SK-N-SH (cell line): ENCODE measurements at regions not wholly inside any gene's neighbourhood (a gene's known extent, or its start where the extent isn't known, plus 50 kb on each side); places are given as distances from the start of the nearest gene placed in this dataset.

Experiments
- CTCF ChIA-PET: fragments of 300-600, 350-600 bp; formaldehyde crosslinking; extraction: SDS; loops from one replicate; lab custom pipeline; 2021; lab: Yijun Ruan, JAX
- POLR2A ChIA-PET: fragments of 350-600 bp; sonication (Branson Sonifier 250); formaldehyde crosslinking; extraction: SDS; loops from one replicate; lab custom pipeline; 2020; ENCODE audit warnings: antibody characterized with exemption, inconsistent platforms; lab: Yijun Ruan, JAX
- DNase-seq: peaks from one replicate; pipeline ENCODE4 v3.0.0; 2012
- H2AFZ ChIP-seq: fragments of 200-600 bp; sonication (generic); 2 replicates; pipeline ENCODE4 v1.8.1; 2016; ENCODE audit warnings: antibody characterized with exemption, mild to moderate bottlenecking, low read depth
- H3F3A ChIP-seq: fragments of 200-600 bp; sonication (generic); replicated peaks from 2 replicates; pipeline ENCODE3; 2016; ENCODE audit warnings: antibody characterized with exemption, mild to moderate bottlenecking; ENCODE audit not compliant: insufficient read depth
- H3K27ac ChIP-seq, 2 experiments: fragments of 200-500 bp in 1 of 2; fragments of 200-600 bp in 1 of 2; sonication (Bioruptor generic) in 1 of 2; sonication (generic), shearing (Covaris generic) in 1 of 2; 2 replicates each; pipeline versions ENCODE4 v1.5.1 to v1.6.1; 2014 to 2016; ENCODE audit warnings: low read depth in 2 of 2, inconsistent platforms in 1 of 2, low read length in 1 of 2, mild to moderate bottlenecking in 1 of 2, mixed read lengths in 1 of 2
- H3K27me3 ChIP-seq: fragments of 200-600 bp; sonication (generic), shearing (Covaris generic); 2 replicates; pipeline ENCODE4 v1.6.1; 2016; ENCODE audit warnings: mixed run types; ENCODE audit not compliant: insufficient read depth
- H3K36me3 ChIP-seq, 2 experiments: fragments of 200-500 bp in 1 of 2; fragments of 200-600 bp in 1 of 2; sonication (Bioruptor generic) in 1 of 2; sonication (generic) in 1 of 2; replicated peaks in 1 of 2; 2 replicates each; pipeline versions ENCODE3 to v1.5.1; 2014 to 2016; ENCODE audit warnings: low read length in 1 of 2, mild to moderate bottlenecking in 1 of 2; ENCODE audit not compliant: insufficient read depth in 2 of 2, control insufficient read depth in 1 of 2
- H3K4me1 ChIP-seq, 2 experiments: fragments of 200-500 bp in 1 of 2; fragments of 200-600 bp in 1 of 2; sonication (Bioruptor generic) in 1 of 2; sonication (generic), shearing (Covaris generic) in 1 of 2; 2 replicates each; pipeline versions ENCODE4 v1.5.1 to v1.6.1; 2014 to 2016; ENCODE audit warnings: low read depth in 1 of 2, low read length in 1 of 2, mixed run types in 1 of 2; ENCODE audit not compliant: insufficient read depth in 2 of 2, control insufficient read depth in 1 of 2
- H3K4me2 ChIP-seq: fragments of 200-600 bp; sonication (generic), shearing (Covaris generic); 2 replicates; pipeline ENCODE4 v1.6.1; 2017; ENCODE audit warnings: mixed run types
- H3K4me3 ChIP-seq, 2 experiments: fragments of 200-500 bp in 1 of 2; fragments of 200-600 bp in 1 of 2; sonication (Bioruptor generic) in 1 of 2; sonication (generic), shearing (Covaris generic) in 1 of 2; 2 replicates each; pipeline versions ENCODE4 v1.5.1 to v1.8.1; 2014 to 2016; ENCODE audit warnings: low read depth in 2 of 2, inconsistent platforms in 1 of 2, low read length in 1 of 2, mild to moderate bottlenecking in 1 of 2, mixed read lengths in 1 of 2, moderate library complexity in 1 of 2
- H3K79me2 ChIP-seq: fragments of 200-600 bp; sonication (generic); 2 replicates; pipeline ENCODE4 v1.8.1; 2017; ENCODE audit warnings: mild to moderate bottlenecking; ENCODE audit not compliant: insufficient read depth
- H3K9ac ChIP-seq: fragments of 200-600 bp; sonication (generic); 2 replicates; pipeline ENCODE4 v1.6.1; 2017; ENCODE audit warnings: mixed run types
- H3K9me2 ChIP-seq: fragments of 200-600 bp; sonication (generic); 2 replicates; pipeline ENCODE4 v1.6.1; 2017; ENCODE audit warnings: mixed run types
- H3K9me3 ChIP-seq: fragments of 200-600 bp; sonication (generic); 2 replicates; pipeline ENCODE4 v1.6.1; 2017; ENCODE audit warnings: mixed run types, mild to moderate bottlenecking, moderate library complexity
- H4K20me1 ChIP-seq: fragments of 200-600 bp; sonication (generic); 2 replicates; pipeline ENCODE4 v1.6.1; 2017; ENCODE audit warnings: mild to moderate bottlenecking, mixed run types; ENCODE audit not compliant: insufficient read depth
- CHD2 ChIP-seq: fragments of 150-350 bp; IDR thresholded peaks from 2 replicates; pipeline ENCODE4 v1.6.1; 2018; ENCODE audit warnings: low read length; ENCODE audit not compliant: partially characterized antibody
- CTCF ChIP-seq: fragments of 200-600 bp; sonication (generic); IDR thresholded peaks from 2 replicates; pipeline ENCODE4 v1.6.1; 2017; ENCODE audit warnings: antibody characterized with exemption, mild to moderate bottlenecking, moderate library complexity
- ELF1 ChIP-seq: IDR thresholded peaks from 2 replicates; pipeline ENCODE4 v1.4.0; 2012
- EZH2phosphoT487 ChIP-seq: fragments of 200-600 bp; sonication (generic); IDR thresholded peaks from 2 replicates; pipeline ENCODE4 v1.6.1; 2017; ENCODE audit warnings: low read depth, mixed run types, mild to moderate bottlenecking, antibody characterized with exemption, moderate library complexity, borderline replicate concordance
- FOSL2 ChIP-seq: IDR thresholded peaks from 2 replicates; pipeline ENCODE4 v1.4.0; 2012; ENCODE audit warnings: low read depth, mild to moderate bottlenecking, moderate library complexity, borderline replicate concordance
- FOXM1 ChIP-seq: IDR thresholded peaks from 2 replicates; pipeline ENCODE4 v1.4.0; 2012; ENCODE audit warnings: low read depth, mild to moderate bottlenecking
- IRF3 ChIP-seq: fragments of 150-350 bp; IDR thresholded peaks from 2 replicates; pipeline ENCODE4 v1.6.1; 2016; ENCODE audit warnings: mild to moderate bottlenecking, low read depth, low read length
- MEF2A ChIP-seq: IDR thresholded peaks from 2 replicates; pipeline ENCODE4 v1.4.0; 2012; ENCODE audit warnings: low read depth, borderline replicate concordance
- MXI1 ChIP-seq: IDR thresholded peaks from 2 replicates; pipeline ENCODE4 v1.6.1; 2012; ENCODE audit warnings: mild to moderate bottlenecking, low read depth, low read length, improper control_type of control experiment
- NFIC ChIP-seq: IDR thresholded peaks from 2 replicates; pipeline ENCODE4 v1.4.0; 2012; ENCODE audit warnings: borderline replicate concordance
- NRF1 ChIP-seq: IDR thresholded peaks from 2 replicates; pipeline ENCODE4 v1.6.1; 2012; ENCODE audit warnings: low read depth, mild to moderate bottlenecking, low read length
- POLR2AphosphoS5 ChIP-seq: IDR thresholded peaks from 2 replicates; pipeline ENCODE4 v1.6.1; 2012; ENCODE audit warnings: low read depth, low read length
- RFX5 ChIP-seq: IDR thresholded peaks from 2 replicates; pipeline ENCODE4 v1.6.1; 2012; ENCODE audit warnings: mild to moderate bottlenecking, improper control_type of control experiment, low read length
- SIN3A ChIP-seq: IDR thresholded peaks from 2 replicates; pipeline ENCODE4 v1.6.1; 2012; ENCODE audit warnings: low read depth, mild to moderate bottlenecking, low read length, moderate library complexity, borderline replicate concordance
- SMC3 ChIP-seq: IDR thresholded peaks from 2 replicates; pipeline ENCODE4 v1.6.1; 2012; ENCODE audit warnings: low read depth, low read length, improper control_type of control experiment
- TAF1 ChIP-seq: IDR thresholded peaks from 2 replicates; pipeline ENCODE4 v1.6.1; 2012; ENCODE audit warnings: low read depth, mild to moderate bottlenecking, low read length, moderate library complexity, borderline replicate concordance
- TCF12 ChIP-seq: IDR thresholded peaks from 2 replicates; pipeline ENCODE4 v1.4.0; 2012
- USF1 ChIP-seq: IDR thresholded peaks from 2 replicates; pipeline ENCODE4 v1.4.0; 2012; ENCODE audit warnings: low read depth, borderline replicate concordance
- ZBTB33 ChIP-seq: IDR thresholded peaks from 2 replicates; pipeline ENCODE4 v1.4.0; 2012; ENCODE audit warnings: low read depth, borderline replicate concordance
- WGBS: methylation state at CpG from one replicate; pipeline ENCODE4 v1.1.6; 2017; ENCODE audit warnings: low lambda C conversion rate; 5-methylcytosine and 5-hydroxymethylcytosine counted together

- no peaks in the 10 kb centered on the region for H3K27me3 ChIP-seq
- no peaks in the 10 kb centered on the region for H4K20me1 ChIP-seq
- WGBS: 51% methylated on average over 4 of the region's 4 CpGs
- no peaks in the 10 kb centered on the region for H3K36me3 ChIP-seq
- no peak overlapping the region for H3K4me2 ChIP-seq
- H3K9ac ChIP-seq: no peak overlapping the region
- ChIA-PET POLR2A (no interaction called here), CTCF (interaction anchor here (0.6 to 5.4 kb wide), 3 partner anchors 9 to 365 kb away, joined by 3 to 40 read pairs (median 5); no protein-coding TSS in a partner anchor)
- no peaks in the 10 kb centered on the region for H3F3A ChIP-seq
- no peaks in the 10 kb centered on the region for H3K4me1 ChIP-seq
- TF ChIP-seq CTCF (no peak), IRF3 (no peak), NRF1 (no peak), MEF2A (no peak), CHD2 (no peak), NFIC (no peak), TAF1 (no peak), EZH2phosphoT487 (no peak), MXI1 (no peak), FOXM1 (no peak), ZBTB33 (no peak), POLR2AphosphoS5 (no peak), ELF1 (no peak), TCF12 (no peak), RFX5 (no peak), USF1 (no peak), SIN3A (no peak), SMC3 (no peak), FOSL2 (no peak)
- no peaks in the 10 kb centered on the region for H3K9me3 ChIP-seq
- H3K27ac ChIP-seq: no peak overlapping the region
- DNase-seq: no peak
- no peaks in the 10 kb centered on the region for H3K79me2 ChIP-seq
- no peak overlapping the region for H2AFZ ChIP-seq
- no peak overlapping the region for H3K4me3 ChIP-seq
- H3K9me2 ChIP-seq: no peaks in the 10 kb centered on the region
Observed at GRCh38 chr4:85381968-85382367, 93.0 kb upstream of the ARHGAP24 start.
